ENCODE measurements at regions not wholly inside any gene's neighbourhood (a gene's known extent, or its start where the extent isn't known, plus 50 kb on each side); places are given as distances from the start of the nearest gene placed in this dataset.

DNA sequence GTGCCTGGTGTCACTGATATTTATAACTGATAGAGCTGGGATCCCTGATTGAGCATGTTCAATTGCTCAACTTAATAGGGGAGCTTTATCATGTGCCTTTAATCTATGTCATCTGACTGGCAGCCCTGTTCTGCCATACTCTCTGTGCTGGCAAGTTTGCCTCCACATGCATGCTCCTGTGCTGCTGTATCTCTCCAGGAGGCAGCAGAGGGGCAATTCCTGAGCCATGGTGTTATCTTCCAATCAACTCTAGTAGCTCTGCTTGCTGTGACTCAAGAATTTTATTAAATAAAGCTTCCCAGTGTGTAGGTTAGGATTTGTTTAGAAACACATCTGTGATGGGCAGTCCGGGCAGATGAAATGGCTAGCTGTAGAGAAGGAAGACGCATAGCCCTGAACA lies 642.0 kb downstream of the KIF4B start:
- TF ChIP-seq, protein P1, sequence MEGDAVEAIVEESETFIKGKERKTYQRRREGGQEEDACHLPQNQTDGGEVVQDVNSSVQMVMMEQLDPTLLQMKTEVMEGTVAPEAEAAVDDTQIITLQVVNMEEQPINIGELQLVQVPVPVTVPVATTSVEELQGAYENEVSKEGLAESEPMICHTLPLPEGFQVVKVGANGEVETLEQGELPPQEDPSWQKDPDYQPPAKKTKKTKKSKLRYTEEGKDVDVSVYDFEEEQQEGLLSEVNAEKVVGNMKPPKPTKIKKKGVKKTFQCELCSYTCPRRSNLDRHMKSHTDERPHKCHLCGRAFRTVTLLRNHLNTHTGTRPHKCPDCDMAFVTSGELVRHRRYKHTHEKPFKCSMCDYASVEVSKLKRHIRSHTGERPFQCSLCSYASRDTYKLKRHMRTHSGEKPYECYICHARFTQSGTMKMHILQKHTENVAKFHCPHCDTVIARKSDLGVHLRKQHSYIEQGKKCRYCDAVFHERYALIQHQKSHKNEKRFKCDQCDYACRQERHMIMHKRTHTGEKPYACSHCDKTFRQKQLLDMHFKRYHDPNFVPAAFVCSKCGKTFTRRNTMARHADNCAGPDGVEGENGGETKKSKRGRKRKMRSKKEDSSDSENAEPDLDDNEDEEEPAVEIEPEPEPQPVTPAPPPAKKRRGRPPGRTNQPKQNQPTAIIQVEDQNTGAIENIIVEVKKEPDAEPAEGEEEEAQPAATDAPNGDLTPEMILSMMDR (conservative IDR thresholded peaks at IDR 0.05; ENCODE audit: low read length), result no peak
- no peak for TF ChIP-seq EZH2phosphoT487 (IDR thresholded peaks at IDR 0.05; ENCODE audit: borderline replicate concordance, low read depth, low read length)
